ENCODE measurements at regions not wholly inside any gene's neighbourhood (a gene's known extent, or its start where the extent isn't known, plus 50 kb on each side); places are given as distances from the start of the nearest gene placed in this dataset.

DNA sequence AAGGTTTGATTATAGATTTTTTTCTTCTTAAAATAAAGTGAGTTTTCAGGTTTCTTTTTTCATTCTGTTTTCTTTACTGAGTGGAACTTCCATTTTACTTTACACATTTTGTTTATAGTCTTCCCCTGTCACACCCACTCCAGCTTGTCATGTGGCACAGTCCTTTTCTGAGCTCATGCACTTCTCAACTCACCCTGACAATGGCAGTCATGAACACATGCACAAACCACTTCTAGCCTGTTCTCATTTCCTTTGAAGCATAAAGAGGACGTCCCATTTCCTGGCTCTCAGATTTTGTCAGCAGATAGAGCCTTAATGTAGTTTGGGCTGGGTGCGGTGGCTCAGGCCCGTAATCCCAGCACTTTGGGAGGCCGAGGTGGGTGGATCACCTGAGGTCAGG is 168.0 kb downstream of the AHSP start:
- no peaks in the 10 kb centered on the region for H3K27me3 ChIP-seq (ENCODE audit: insufficient read depth, low read length)
- Mint-ChIP-seq H3K27ac (no peak overlapping the region), H3K4me3 (no peak overlapping the region), H3K4me1 (peaks cover 7 to 10% (median 8%) of the 10 kb centered on the region in 4 donors), H3K9me3 (peaks cover 0 to 4% (median 0%) of the 10 kb centered on the region in 8 donors), H3K36me3 (no peaks in the 10 kb centered on the region), H3K27me3 (no peaks in the 10 kb centered on the region)
- no peak overlapping the region for H3K4me3 ChIP-seq (ENCODE audit: low read length in 2 of 2)
- DNase-seq = peak; percentile 80 to 90 (median 85)
- H3K9me3 ChIP-seq (ENCODE audit: control insufficient read depth in 1 of 2, low read length in 2 of 2) = no peaks in the 10 kb centered on the region
- POLR2A ChIA-PET (ENCODE audit: partially characterized antibody) = interaction anchor here (0.6 to 3.0 kb wide), 11 partner anchors 9 to 237 kb away, joined by 3 to 32 read pairs (median 7); partner anchors contain the start of genes ARMC5, RUSF1 and ZNF267
- intact Hi-C loops (cut with micrococcal nuclease) = loop anchor here (1.0 to 5.0 kb wide), 3 partner anchors 18 to 238 kb away; partner anchors contain the start of genes ARMC5 and RUSF1
- no peaks in the 10 kb centered on the region for H3K36me3 ChIP-seq (ENCODE audit: insufficient read depth, low read length)
- CTCF ChIA-PET (ENCODE audit: partially characterized antibody) = interaction anchor here (0.9 to 2.4 kb wide), 6 partner anchors 17 to 240 kb away, joined by 3 to 19 read pairs (median 8); partner anchors contain the start of gene ARMC5
- no peak overlapping the region for H3K27ac ChIP-seq (ENCODE audit: low read depth, low read length)
- H3K4me1 ChIP-seq (ENCODE audit: insufficient read depth, low read length) = peaks cover 28% of the 10 kb centered on the region

DNA sequence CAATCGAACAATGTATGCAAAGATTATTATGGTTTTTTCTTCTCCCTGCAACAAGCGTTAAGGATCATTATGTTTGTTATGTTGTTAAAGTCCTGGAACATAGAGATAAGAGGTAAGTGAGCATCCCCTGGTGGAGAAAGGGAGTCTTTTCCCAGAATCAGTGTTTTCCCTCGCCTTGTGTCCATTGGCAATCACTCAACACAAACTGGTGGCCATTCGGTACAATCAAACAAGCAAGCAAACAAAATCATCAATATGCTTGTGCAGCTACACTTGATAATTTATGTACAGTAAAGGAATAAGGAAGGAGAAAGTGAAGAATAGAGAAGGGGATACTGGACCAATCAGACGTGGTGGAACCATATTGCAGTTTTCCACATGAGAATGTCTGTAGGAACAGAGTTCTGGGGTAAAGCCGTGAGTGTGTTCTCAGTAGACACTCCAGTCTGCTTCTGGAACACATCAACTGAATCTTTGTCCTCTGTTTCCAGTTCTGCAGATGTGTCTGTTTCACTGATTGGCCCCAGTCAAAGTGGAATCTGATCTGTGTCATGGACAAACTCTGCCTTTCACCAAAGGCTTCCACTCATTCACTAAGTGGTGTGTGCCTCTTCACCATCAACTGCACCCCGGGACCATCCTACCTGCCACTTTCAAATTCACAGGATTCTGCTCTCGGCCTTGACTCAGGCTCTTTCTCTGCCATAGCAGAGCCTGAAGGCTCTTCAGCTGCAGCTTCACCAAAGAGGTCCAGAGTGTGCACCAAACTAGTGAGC is 169.5 kb downstream of the AHSP start:
- H3K9me3 Mint-ChIP-seq = no peaks in the 10 kb centered on the region
- peak overlapping the region in 3 of 8 donors; percentile 14 to 66 (median 36) for H3K4me3 Mint-ChIP-seq
- H3K27me3 Mint-ChIP-seq = no peaks in the 10 kb centered on the region
- no peak overlapping the region for H3K4me3 ChIP-seq (ENCODE audit: low read length in 2 of 2)
- peak overlapping the region in 4 of 7 donors; percentile 20 to 91 (median 66) for H3K27ac Mint-ChIP-seq
- ChIA-PET POLR2A (ENCODE audit: partially characterized antibody) (interaction anchor here (1.6 to 3.0 kb wide), 4 partner anchors 16 to 238 kb away, joined by 4 to 32 read pairs (median 15); partner anchors contain the start of genes ARMC5 and RUSF1), CTCF (ENCODE audit: partially characterized antibody) (interaction anchor here (1.1 to 4.2 kb wide), 7 partner anchors 10 to 241 kb away, joined by 3 to 19 read pairs (median 9); partner anchors contain the start of gene ARMC5)
- no peaks in the 10 kb centered on the region for H3K27me3 ChIP-seq (ENCODE audit: insufficient read depth, low read length)
- H3K4me1 Mint-ChIP-seq = peaks cover 16 to 24% (median 19%) of the 10 kb centered on the region in 4 donors
- DNase-seq = no peak
- intact Hi-C loops (cut with micrococcal nuclease) = loop anchor here (5.0 kb wide), 2 partner anchors 190 to 240 kb away; partner anchors contain the start of genes ARMC5 and RUSF1
- peaks cover under 1 to 11% of the 10 kb centered on the region in 2 donors for H3K36me3 Mint-ChIP-seq
- H3K9me3 ChIP-seq (ENCODE audit: control insufficient read depth in 1 of 2, low read length in 2 of 2) = no peaks in the 10 kb centered on the region
- H3K27ac ChIP-seq (ENCODE audit: low read depth, low read length) = no peak overlapping the region
- H3K4me1 ChIP-seq (ENCODE audit: insufficient read depth, low read length) = peaks cover 40% of the 10 kb centered on the region
- H3K36me3 ChIP-seq (ENCODE audit: insufficient read depth, low read length) = no peaks in the 10 kb centered on the region

DNA sequence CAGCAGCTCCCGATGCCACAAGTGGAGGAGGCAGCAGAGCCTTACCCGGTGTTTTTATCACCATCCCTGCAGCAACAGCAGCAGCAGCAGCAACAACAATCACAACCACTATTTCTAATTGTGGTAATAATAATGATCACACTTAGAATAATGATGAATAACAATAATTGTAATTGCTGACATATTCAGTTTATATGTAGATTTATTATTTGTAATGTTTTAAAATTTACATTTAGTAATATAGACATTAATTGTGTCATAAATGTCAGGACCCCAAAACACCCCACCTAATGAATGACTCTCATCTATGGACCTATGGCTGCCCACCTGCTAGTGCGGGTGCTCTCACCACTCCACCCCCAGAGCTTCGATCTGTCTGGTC is 170.0 kb downstream of the AHSP start:
- Histone ChIP-seq H3K27ac (ENCODE audit: low read depth, low read length) (no peak overlapping the region), H3K4me1 (ENCODE audit: insufficient read depth, low read length) (peaks cover 45% of the 10 kb centered on the region), H3K9me3 (ENCODE audit: control insufficient read depth in 1 of 2, low read length in 2 of 2) (no peaks in the 10 kb centered on the region), H3K27me3 (ENCODE audit: insufficient read depth, low read length) (no peaks in the 10 kb centered on the region), H3K4me3 (ENCODE audit: low read length in 2 of 2) (no peak overlapping the region), H3K36me3 (ENCODE audit: insufficient read depth, low read length) (no peaks in the 10 kb centered on the region)
- H3K4me3 Mint-ChIP-seq = peak overlapping the region in 1 of 8 donors; percentile 8
- DNase-seq = no peak
- CTCF ChIA-PET (ENCODE audit: partially characterized antibody) = interaction anchor here (1.1 to 4.2 kb wide), 5 partner anchors 9 to 239 kb away, joined by 3 to 15 read pairs (median 3); partner anchors contain the start of gene ARMC5
- POLR2A ChIA-PET (ENCODE audit: partially characterized antibody) = interaction anchor here (3.0 kb wide), 1 partner anchor 239 kb away, joined by 21 read pairs; the partner anchor contains the start of gene ARMC5
- no peaks in the 10 kb centered on the region for H3K9me3 Mint-ChIP-seq
- H3K27ac Mint-ChIP-seq = peak overlapping the region in 3 of 7 donors; percentile 25 to 65 (median 56)
- H3K27me3 Mint-ChIP-seq = no peaks in the 10 kb centered on the region
- intact Hi-C loops (cut with micrococcal nuclease) = loop anchor here (5.0 kb wide), 2 partner anchors 190 to 240 kb away; partner anchors contain the start of genes ARMC5 and RUSF1
- H3K4me1 Mint-ChIP-seq = peaks cover 21 to 30% (median 25%) of the 10 kb centered on the region in 4 donors
- H3K36me3 Mint-ChIP-seq = peaks cover 6 to 16% of the 10 kb centered on the region in 2 donors

DNA sequence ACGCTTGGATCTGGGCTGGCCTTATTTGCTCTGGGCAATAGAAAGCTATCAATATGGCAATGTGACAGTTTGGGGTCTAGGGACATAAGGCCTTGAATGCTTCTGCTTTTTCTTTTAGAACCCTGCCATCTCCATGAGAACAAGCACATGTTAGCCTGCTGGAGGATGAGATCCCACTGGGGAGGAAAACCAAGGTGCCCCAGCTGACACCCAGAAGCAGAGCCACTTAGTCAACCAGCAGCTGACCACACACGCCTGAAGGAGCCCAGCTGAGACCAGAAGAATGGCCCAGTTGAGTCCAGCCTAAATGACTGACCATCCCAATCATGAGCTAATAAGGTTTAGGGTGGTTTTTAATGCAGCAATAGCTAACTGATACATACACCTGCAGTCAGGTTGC is 171.2 kb downstream of the AHSP start:
- Histone ChIP-seq H3K4me3 (ENCODE audit: low read length in 2 of 2) (no peak overlapping the region), H3K9me3 (ENCODE audit: control insufficient read depth in 1 of 2, low read length in 2 of 2) (no peaks in the 10 kb centered on the region), H3K36me3 (ENCODE audit: insufficient read depth, low read length) (peaks cover 9% of the 10 kb centered on the region), H3K4me1 (ENCODE audit: insufficient read depth, low read length) (peaks cover 45% of the 10 kb centered on the region), H3K27ac (ENCODE audit: low read depth, low read length) (no peak overlapping the region), H3K27me3 (ENCODE audit: insufficient read depth, low read length) (no peaks in the 10 kb centered on the region)
- no peaks in the 10 kb centered on the region for H3K9me3 Mint-ChIP-seq
- ChIA-PET CTCF (ENCODE audit: partially characterized antibody) (interaction anchor here (1.0 to 4.2 kb wide), 4 partner anchors 12 to 244 kb away, joined by 3 to 15 read pairs (median 4); partner anchors contain the start of gene ARMC5), POLR2A (ENCODE audit: partially characterized antibody) (interaction anchor here (1.0 to 1.2 kb wide), 2 partner anchors 14 to 222 kb away, joined by 3 read pairs; a partner anchor contains a TSS)
- H3K27ac Mint-ChIP-seq = peak overlapping the region in 4 of 7 donors; percentile 8 to 64 (median 36)
- peaks cover 10 to 27% of the 10 kb centered on the region in 2 donors for H3K36me3 Mint-ChIP-seq
- no peak for DNase-seq
- H3K4me1 Mint-ChIP-seq = peaks cover 25 to 33% (median 29%) of the 10 kb centered on the region in 4 donors
- intact Hi-C loops (cut with micrococcal nuclease) = loop anchor here (5.0 kb wide), 2 partner anchors 192 to 242 kb away; partner anchors contain the start of genes ARMC5 and RUSF1
- peak overlapping the region in 1 of 8 donors; percentile 60 for H3K4me3 Mint-ChIP-seq
- no peaks in the 10 kb centered on the region for H3K27me3 Mint-ChIP-seq

DNA sequence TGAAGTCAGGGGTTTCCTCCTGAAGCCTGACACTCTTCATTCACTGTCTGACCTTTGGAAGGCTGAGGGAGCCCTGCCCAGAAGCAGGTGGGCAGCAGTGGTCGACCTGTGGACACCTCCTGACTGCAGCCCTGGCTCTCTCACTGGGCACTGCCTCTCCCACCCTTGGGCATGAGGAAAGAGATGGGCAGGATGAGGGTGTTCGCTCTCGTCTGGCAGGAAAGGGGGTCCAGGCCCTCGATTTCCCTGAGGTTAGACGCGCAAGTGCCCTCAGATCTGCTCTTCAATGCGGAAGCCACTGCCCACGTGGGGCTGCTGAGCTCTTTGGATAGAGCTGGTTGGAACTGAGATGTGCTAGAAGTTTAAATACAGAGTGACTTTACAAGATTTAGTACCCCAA is 171.9 kb downstream of the AHSP start:
- ChIA-PET CTCF (ENCODE audit: partially characterized antibody) (interaction anchor here (1.6 to 4.2 kb wide), 2 partner anchors 11 to 241 kb away, joined by 6 to 15 read pairs; partner anchors contain the start of gene ARMC5), POLR2A (ENCODE audit: partially characterized antibody) (interaction anchor here (1.0 to 1.2 kb wide), 2 partner anchors 13 to 222 kb away, joined by 3 read pairs; a partner anchor contains a TSS)
- Mint-ChIP-seq H3K36me3 (peaks cover 10 to 34% of the 10 kb centered on the region in 2 donors), H3K27me3 (no peaks in the 10 kb centered on the region), H3K9me3 (no peaks in the 10 kb centered on the region), H3K4me1 (peaks cover 25 to 33% (median 29%) of the 10 kb centered on the region in 4 donors), H3K27ac (peak overlapping the region in 6 of 7 donors; percentile 42 to 97 (median 76)), H3K4me3 (peak overlapping the region in 6 of 8 donors; percentile 55 to 98 (median 82))
- intact Hi-C loops (cut with micrococcal nuclease) = loop anchor here (5.0 kb wide), 2 partner anchors 192 to 242 kb away; partner anchors contain the start of genes ARMC5 and RUSF1
- Histone ChIP-seq H3K4me3 (ENCODE audit: low read length in 2 of 2) (no peak overlapping the region), H3K9me3 (ENCODE audit: control insufficient read depth in 1 of 2, low read length in 2 of 2) (no peaks in the 10 kb centered on the region), H3K27ac (ENCODE audit: low read depth, low read length) (no peak overlapping the region), H3K36me3 (ENCODE audit: insufficient read depth, low read length) (peaks cover 16% of the 10 kb centered on the region), H3K4me1 (ENCODE audit: insufficient read depth, low read length) (peaks cover 40% of the 10 kb centered on the region), H3K27me3 (ENCODE audit: insufficient read depth, low read length) (no peaks in the 10 kb centered on the region)
- DNase-seq = no peak

DNA sequence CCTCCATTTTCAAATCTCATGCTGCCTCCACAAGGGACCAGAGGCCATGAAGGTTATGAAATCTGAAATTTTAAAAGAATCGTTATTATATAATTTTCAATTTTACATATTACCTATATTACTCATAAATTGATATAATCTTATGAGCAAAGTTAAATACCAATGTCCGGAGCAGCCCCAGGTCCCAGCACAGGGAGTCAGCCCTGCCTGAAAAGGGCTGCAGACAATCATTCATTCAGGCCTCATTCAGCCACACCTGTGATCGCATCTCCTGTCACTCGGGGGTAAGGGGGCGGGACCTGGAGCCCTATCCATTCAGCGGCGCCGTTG is 172.5 kb downstream of the AHSP start:
- CTCF ChIA-PET (ENCODE audit: partially characterized antibody) = interaction anchor here (4.2 kb wide), 1 partner anchor 11 kb away, joined by 15 read pairs; no protein-coding TSS in a partner anchor
- intact Hi-C loops (cut with micrococcal nuclease) = loop anchor here (1.0 to 2.0 kb wide), 2 partner anchors 13 to 169 kb away; a partner anchor contains a TSS
- Mint-ChIP-seq H3K9me3 (no peaks in the 10 kb centered on the region), H3K27ac (peak overlapping the region; percentile 89 to 97 (median 95)), H3K36me3 (peaks cover 10 to 39% of the 10 kb centered on the region in 2 donors), H3K4me3 (peak overlapping the region; percentile 88 to 98 (median 91)), H3K4me1 (peaks cover 25 to 33% (median 30%) of the 10 kb centered on the region in 4 donors), H3K27me3 (no peaks in the 10 kb centered on the region)
- no peak for DNase-seq
- H3K27me3 ChIP-seq (ENCODE audit: insufficient read depth, low read length) = no peaks in the 10 kb centered on the region
- POLR2A ChIA-PET (ENCODE audit: partially characterized antibody) = interaction anchor here (1.4 to 6.1 kb wide), 2 partner anchors 13 to 192 kb away, joined by 5 to 68 read pairs; partner anchors contain the start of gene RUSF1
- H3K4me3 ChIP-seq (ENCODE audit: low read length in 2 of 2) = peak overlapping the region; percentile 61 to 70
- peak overlapping the region; percentile 94 for H3K27ac ChIP-seq (ENCODE audit: low read depth, low read length)
- no peaks in the 10 kb centered on the region for H3K9me3 ChIP-seq (ENCODE audit: control insufficient read depth in 1 of 2, low read length in 2 of 2)
- peaks cover 34% of the 10 kb centered on the region for H3K4me1 ChIP-seq (ENCODE audit: insufficient read depth, low read length)
- peaks cover 20% of the 10 kb centered on the region for H3K36me3 ChIP-seq (ENCODE audit: insufficient read depth, low read length)
